ENCODE measurements at regions not wholly inside any gene's neighbourhood (a gene's known extent, or its start where the extent isn't known, plus 50 kb on each side); places are given as distances from the start of the nearest gene placed in this dataset.

- no peak for DNase-seq (ENCODE audit: low spot score)
Observed at GRCh38 chr7:26553582-26553981, 261.9 kb downstream of the SNX10 start.

GRCh38 chr7:26554952-26555351, 263.3 kb downstream of the SNX10 start:
- no peak for DNase-seq (ENCODE audit: low spot score)

- no peak for DNase-seq (ENCODE audit: low spot score)
Observed at GRCh38 chr7:26556061-26556881, 264.6 kb downstream of the SNX10 start.

- DNase-seq (ENCODE audit: low spot score) = no peak
Observed at GRCh38 chr7:26560526-26561256, 269.0 kb downstream of the SNX10 start.

GRCh38 chr7:26562841-26563240, 271.2 kb downstream of the SNX10 start:
- DNase-seq (ENCODE audit: low spot score) = no peak

GRCh38 chr7:26563406-26563805, 271.7 kb downstream of the SNX10 start:
- DNase-seq (ENCODE audit: low spot score) = no peak

- DNase-seq (ENCODE audit: low spot score) = no peak
Observed at GRCh38 chr7:26567266-26567665, 275.6 kb downstream of the SNX10 start.

- no peak for DNase-seq (ENCODE audit: low spot score)
Observed at GRCh38 chr7:26574476-26574875, 282.8 kb downstream of the SNX10 start.

GRCh38 chr7:26580064-26580591, 284.3 kb downstream of the SKAP2 start:
- no peak for DNase-seq (ENCODE audit: low spot score)

GRCh38 chr7:26580711-26581110, 283.7 kb downstream of the SKAP2 start:
- no peak for DNase-seq (ENCODE audit: low spot score)

GRCh38 chr7:26583094-26583648, 281.2 kb downstream of the SKAP2 start:
- no peak for DNase-seq (ENCODE audit: low spot score)

- no peak for DNase-seq (ENCODE audit: low spot score)
Observed at GRCh38 chr7:26584326-26584725, 280.1 kb downstream of the SKAP2 start.

- DNase-seq (ENCODE audit: low spot score) = no peak
Observed at GRCh38 chr7:26584987-26585665, 279.3 kb downstream of the SKAP2 start.

- DNase-seq (ENCODE audit: low spot score) = no peak
Observed at GRCh38 chr7:26587536-26587935, 276.9 kb downstream of the SKAP2 start.

GRCh38 chr7:26588511-26588910, 275.9 kb downstream of the SKAP2 start:
- no peak for DNase-seq (ENCODE audit: low spot score)

- no peak for DNase-seq (ENCODE audit: low spot score)
Observed at GRCh38 chr7:26590709-26591108, 273.7 kb downstream of the SKAP2 start.

- DNase-seq (ENCODE audit: low spot score) = no peak
Observed at GRCh38 chr7:26592011-26592410, 272.4 kb downstream of the SKAP2 start.

- DNase-seq (ENCODE audit: low spot score) = no peak
Observed at GRCh38 chr7:26593393-26593792, 271.0 kb downstream of the SKAP2 start.

- DNase-seq (ENCODE audit: low spot score) = no peak
Observed at GRCh38 chr7:26593896-26594295, 270.5 kb downstream of the SKAP2 start.

GRCh38 chr7:26594553-26594952, 269.8 kb downstream of the SKAP2 start:
- DNase-seq (ENCODE audit: low spot score) = no peak

GRCh38 chr7:26598867-26599266, 265.5 kb downstream of the SKAP2 start:
- DNase-seq (ENCODE audit: low spot score) = no peak

GRCh38 chr7:26599982-26600381, 264.4 kb downstream of the SKAP2 start:
- DNase-seq (ENCODE audit: low spot score) = no peak

All from AG08395 (cell line).